HG03025 (cell line): ENCODE measurements at regions not wholly inside any gene's neighbourhood (a gene's known extent, or its start where the extent isn't known, plus 50 kb on each side); places are given as distances from the start of the nearest gene placed in this dataset.
"Not testable (repeated sequence)": the region's sequence is repeated elsewhere in the genome, so short reads cannot be mapped to it uniquely, and the experiment has no call there.

Source experiments
- ATAC-seq: cut with Tn5 transposase; IDR thresholded peaks from one replicate; pipeline ENCODE4 v1.9.1; 2021; ENCODE audit warnings: mild to moderate bottlenecking, moderate library complexity; ENCODE audit not compliant: unreplicated experiment, low FRiP score

GRCh38 chr12:83805156-83805772 lies 1107.3 kb downstream of the SLC6A15 start:
- no peak for ATAC-seq

- no peak for ATAC-seq
These were observed 1110.6 kb downstream of the SLC6A15 start for GRCh38 chr12:83801972-83802371.

- ATAC-seq, result no peak
These were observed 1112.6 kb downstream of the SLC6A15 start for GRCh38 chr12:83800022-83800421.

- ATAC-seq, result no peak
These were observed 1109.8 kb downstream of the TMTC2 start for GRCh38 chr12:83796531-83796930.

GRCh38 chr12:83793616-83794015 lies 1106.9 kb downstream of the TMTC2 start:
- no peak for ATAC-seq

GRCh38 chr12:83784298-83784890 lies 1097.7 kb downstream of the TMTC2 start:
- no peak for ATAC-seq

GRCh38 chr12:83779526-83779925 lies 1092.8 kb downstream of the TMTC2 start:
- no peak for ATAC-seq

- ATAC-seq, result no peak
These were observed 1082.4 kb downstream of the TMTC2 start for GRCh38 chr12:83769151-83769550.

- ATAC-seq, result no peak
These were observed 1081.0 kb downstream of the TMTC2 start for GRCh38 chr12:83767723-83768122.

GRCh38 chr12:83763425-83763824 lies 1076.7 kb downstream of the TMTC2 start:
- ATAC-seq, result no peak

- ATAC-seq, result no peak
These were observed 1073.2 kb downstream of the TMTC2 start for GRCh38 chr12:83759906-83760305.

GRCh38 chr12:83758888-83759631 lies 1072.4 kb downstream of the TMTC2 start:
- ATAC-seq, result no peak

- ATAC-seq, result no peak
These were observed 1067.2 kb downstream of the TMTC2 start for GRCh38 chr12:83753904-83754303.

GRCh38 chr12:83753205-83753604 lies 1066.5 kb downstream of the TMTC2 start:
- ATAC-seq, result no peak

GRCh38 chr12:83739607-83740006 lies 1052.9 kb downstream of the TMTC2 start:
- no peak for ATAC-seq

- ATAC-seq, result no peak
These were observed 1024.1 kb downstream of the TMTC2 start for GRCh38 chr12:83710851-83711250.

GRCh38 chr12:83709899-83710298 lies 1023.2 kb downstream of the TMTC2 start:
- ATAC-seq, result no peak

GRCh38 chr12:83700838-83701237 lies 1014.1 kb downstream of the TMTC2 start:
- ATAC-seq, result no peak

- not testable (repeated sequence) for ATAC-seq
These were observed 1009.6 kb downstream of the TMTC2 start for GRCh38 chr12:83696311-83696710.

- no peak for ATAC-seq
These were observed 1005.0 kb downstream of the TMTC2 start for GRCh38 chr12:83691730-83692129.

GRCh38 chr12:83690465-83690864 lies 1003.8 kb downstream of the TMTC2 start:
- ATAC-seq, result no peak

GRCh38 chr12:83689333-83689732 lies 1002.6 kb downstream of the TMTC2 start:
- ATAC-seq, result no peak
